ENCODE measurements at regions not wholly inside any gene's neighbourhood (a gene's known extent, or its start where the extent isn't known, plus 50 kb on each side); places are given as distances from the start of the nearest gene placed in this dataset.

- TF ChIP-seq GATA2 (IDR thresholded peaks at IDR 0.05; ENCODE audit: low read depth, low read length), result no peak
- TF ChIP-seq GATA3 (IDR thresholded peaks at IDR 0.05; ENCODE audit: low read depth, low read length), result no peak
These were observed 523.9 kb upstream of the RGMA start for GRCh38 chr15:93612953-93613352.

All from SH-SY5Y (cell line).